ENCODE measurements at regions not wholly inside any gene's neighbourhood (a gene's known extent, or its start where the extent isn't known, plus 50 kb on each side); places are given as distances from the start of the nearest gene placed in this dataset.

DNA sequence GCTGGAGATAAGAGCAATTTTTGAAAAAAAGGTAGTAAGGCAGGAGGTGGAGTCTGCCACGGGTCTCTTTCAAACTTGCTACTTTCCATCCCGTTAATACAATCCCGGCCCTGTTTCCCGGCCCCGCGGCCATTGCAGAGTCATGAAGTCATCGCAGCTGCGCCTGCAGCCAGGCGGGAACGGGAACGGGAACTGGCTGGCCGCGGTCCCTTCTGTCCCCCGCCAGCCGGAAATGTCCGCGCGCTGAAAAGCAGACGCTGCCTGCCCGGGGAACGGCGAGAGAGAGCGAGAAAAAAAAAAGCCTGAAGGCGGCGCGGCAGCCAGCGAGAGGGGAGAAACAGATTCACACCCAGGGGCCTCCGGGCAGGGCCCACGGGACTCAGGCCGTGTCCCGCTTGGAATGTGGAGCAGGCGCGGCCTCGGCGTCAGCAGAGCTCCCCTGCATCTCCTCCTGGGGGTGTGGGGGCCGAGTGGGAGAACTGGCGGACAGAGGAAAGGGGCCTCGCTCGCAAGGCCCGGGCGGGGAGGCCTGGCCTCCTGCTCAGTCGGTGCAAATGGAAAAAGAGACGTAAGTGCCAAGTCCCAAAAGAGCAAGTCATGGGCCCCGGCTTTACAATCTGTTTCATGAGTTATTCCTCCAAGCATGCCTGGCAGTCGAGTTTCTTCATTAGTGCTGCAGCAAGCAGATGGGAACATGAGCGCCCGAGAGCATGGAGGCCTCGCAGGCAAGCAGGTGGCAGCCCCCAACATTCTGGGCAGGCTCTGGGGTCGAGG is 201.2 kb upstream of the GAS1 start:
- Histone ChIP-seq H3K27ac (peak overlapping the region; percentile 88 to 93), H3K36me3 (no peaks in the 10 kb centered on the region), H3K4me3 (peak overlapping the region; percentile 42 to 57), H3K27me3 (no peaks in the 10 kb centered on the region), H3K4me1 (peaks cover 0 to 17% (median 14%) of the 10 kb centered on the region in 4 donors), H3K9me3 (no peaks in the 10 kb centered on the region)
- TF ChIP-seq, protein P1, sequence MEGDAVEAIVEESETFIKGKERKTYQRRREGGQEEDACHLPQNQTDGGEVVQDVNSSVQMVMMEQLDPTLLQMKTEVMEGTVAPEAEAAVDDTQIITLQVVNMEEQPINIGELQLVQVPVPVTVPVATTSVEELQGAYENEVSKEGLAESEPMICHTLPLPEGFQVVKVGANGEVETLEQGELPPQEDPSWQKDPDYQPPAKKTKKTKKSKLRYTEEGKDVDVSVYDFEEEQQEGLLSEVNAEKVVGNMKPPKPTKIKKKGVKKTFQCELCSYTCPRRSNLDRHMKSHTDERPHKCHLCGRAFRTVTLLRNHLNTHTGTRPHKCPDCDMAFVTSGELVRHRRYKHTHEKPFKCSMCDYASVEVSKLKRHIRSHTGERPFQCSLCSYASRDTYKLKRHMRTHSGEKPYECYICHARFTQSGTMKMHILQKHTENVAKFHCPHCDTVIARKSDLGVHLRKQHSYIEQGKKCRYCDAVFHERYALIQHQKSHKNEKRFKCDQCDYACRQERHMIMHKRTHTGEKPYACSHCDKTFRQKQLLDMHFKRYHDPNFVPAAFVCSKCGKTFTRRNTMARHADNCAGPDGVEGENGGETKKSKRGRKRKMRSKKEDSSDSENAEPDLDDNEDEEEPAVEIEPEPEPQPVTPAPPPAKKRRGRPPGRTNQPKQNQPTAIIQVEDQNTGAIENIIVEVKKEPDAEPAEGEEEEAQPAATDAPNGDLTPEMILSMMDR (IDR thresholded peaks at IDR 0.05), result peak in 1 of 2 experiments; percentile 22
- peak; percentile 86 to 92 for DNase-seq
- intact Hi-C loops (cut with DNase I; ENCODE audit: low total_unique reads), result no loop called here

DNA sequence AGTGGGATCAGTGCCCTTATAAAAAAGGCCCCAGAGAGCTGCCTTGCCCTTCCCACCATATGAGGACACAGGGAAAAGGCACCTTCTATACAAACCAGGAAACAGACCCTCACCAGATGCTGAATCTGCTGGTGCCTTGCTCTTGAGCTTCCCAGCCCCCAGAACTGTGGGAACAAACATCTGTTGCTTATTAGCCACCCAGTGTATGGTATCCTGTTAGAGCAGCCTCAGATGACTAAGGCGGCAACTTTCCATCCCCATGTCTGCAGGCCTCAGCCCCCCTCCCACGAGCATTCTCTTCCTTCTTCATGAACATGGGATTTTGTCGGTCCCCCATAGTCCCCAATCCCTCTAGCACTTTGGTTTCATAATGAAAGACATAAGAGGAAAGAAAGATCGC is 202.5 kb upstream of the GAS1 start:
- intact Hi-C loops (cut with DNase I; ENCODE audit: low total_unique reads), result no loop called here
- H3K27me3 ChIP-seq, result no peaks in the 10 kb centered on the region
- TF ChIP-seq, protein P1 (IDR thresholded peaks at IDR 0.05), result no peak
- H3K4me3 ChIP-seq, result no peak overlapping the region
- no peaks in the 10 kb centered on the region for H3K36me3 ChIP-seq
- DNase-seq, result no peak
- peaks cover 0 to 17% (median 14%) of the 10 kb centered on the region in 4 donors for H3K4me1 ChIP-seq
- no peaks in the 10 kb centered on the region for H3K9me3 ChIP-seq
- H3K27ac ChIP-seq, result peak overlapping the region; percentile 88 to 93

- no peak overlapping the region for H3K4me3 ChIP-seq
- TF ChIP-seq, protein P1 (IDR thresholded peaks at IDR 0.05), result no peak
- intact Hi-C loops (cut with DNase I; ENCODE audit: low total_unique reads), result no loop called here
- DNase-seq, result no peak
- no peaks in the 10 kb centered on the region for H3K9me3 ChIP-seq
- H3K36me3 ChIP-seq, result no peaks in the 10 kb centered on the region
- peaks cover 0 to 17% (median 14%) of the 10 kb centered on the region in 4 donors for H3K4me1 ChIP-seq
- H3K27me3 ChIP-seq, result no peaks in the 10 kb centered on the region
- no peak overlapping the region for H3K27ac ChIP-seq
Observed at GRCh38 chr9:87152256-87152655, 204.9 kb upstream of the GAS1 start.

DNA sequence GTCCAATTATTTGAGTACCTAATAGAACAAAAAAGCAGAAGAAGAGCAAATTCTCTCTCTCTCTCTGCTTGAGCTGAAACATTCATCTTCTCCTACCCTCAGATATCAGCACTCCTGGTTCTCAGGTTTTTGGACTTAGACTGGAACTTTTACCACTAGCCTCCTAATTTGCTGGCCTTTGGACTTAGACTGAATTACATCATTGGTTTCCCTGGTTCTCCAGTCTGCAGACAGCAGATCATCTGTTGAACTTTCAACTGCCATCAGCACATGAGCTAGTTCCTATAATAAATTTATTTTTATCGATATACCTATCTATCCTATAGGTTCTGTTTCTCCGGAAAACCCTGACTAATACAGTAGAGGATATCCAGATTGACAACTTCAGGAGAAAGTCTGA is 208.9 kb upstream of the GAS1 start:
- H3K27ac ChIP-seq, result no peak overlapping the region
- H3K4me1 ChIP-seq, result peaks cover 0 to 8% (median 3%) of the 10 kb centered on the region in 4 donors
- no peaks in the 10 kb centered on the region for H3K36me3 ChIP-seq
- TF ChIP-seq, protein P1 (IDR thresholded peaks at IDR 0.05), result no peak
- no peaks in the 10 kb centered on the region for H3K27me3 ChIP-seq
- no peak for DNase-seq
- H3K4me3 ChIP-seq, result no peak overlapping the region
- H3K9me3 ChIP-seq, result no peaks in the 10 kb centered on the region
- intact Hi-C loops (cut with DNase I; ENCODE audit: low total_unique reads), result no loop called here

DNA sequence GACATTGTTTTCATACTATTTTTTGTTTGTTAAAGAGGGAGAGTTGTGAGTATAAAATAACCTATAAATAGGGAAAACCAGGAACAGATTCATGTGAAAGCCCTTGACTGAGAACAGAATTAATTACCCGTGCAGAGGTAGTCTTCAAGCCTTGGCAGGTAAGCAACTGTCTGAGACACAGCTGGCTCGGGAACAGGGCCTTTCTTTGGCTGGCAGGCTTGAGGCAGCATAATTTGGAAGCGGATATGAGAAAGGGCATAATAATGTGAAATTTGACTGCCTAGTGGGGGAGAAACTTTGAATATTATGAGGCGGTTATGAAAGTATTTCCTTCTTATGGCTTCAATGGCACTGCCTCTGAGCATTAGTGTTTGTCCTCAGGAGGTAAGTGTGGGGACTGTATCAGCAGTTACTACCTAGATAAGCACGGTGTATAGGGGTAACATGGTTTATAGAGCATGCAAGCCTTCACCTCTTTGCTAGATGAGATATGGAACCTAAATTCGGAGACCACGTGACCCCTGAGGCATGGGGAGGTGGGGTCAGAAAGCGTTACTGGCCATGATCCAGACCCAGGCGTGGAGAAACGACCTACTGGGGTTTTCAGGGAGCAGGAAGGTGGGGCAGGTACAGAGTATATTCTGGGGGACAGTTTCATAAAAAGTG is 210.2 kb upstream of the GAS1 start:
- no peak for DNase-seq
- intact Hi-C loops (cut with DNase I; ENCODE audit: low total_unique reads), result no loop called here
- H3K27ac ChIP-seq, result no peak overlapping the region
- no peaks in the 10 kb centered on the region for H3K36me3 ChIP-seq
- no peaks in the 10 kb centered on the region for H3K9me3 ChIP-seq
- H3K4me1 ChIP-seq, result peaks cover 0 to 8% (median 3%) of the 10 kb centered on the region in 4 donors
- no peak overlapping the region for H3K4me3 ChIP-seq
- no peaks in the 10 kb centered on the region for H3K27me3 ChIP-seq
- TF ChIP-seq, protein P1 (IDR thresholded peaks at IDR 0.05), result no peak

Data from tibial artery (tissue), 4 donors.